ENCODE measurements at regions not wholly inside any gene's neighbourhood (a gene's known extent, or its start where the extent isn't known, plus 50 kb on each side); places are given as distances from the start of the nearest gene placed in this dataset.

- TF ChIP-seq CTCF (IDR thresholded peaks at IDR 0.05; ENCODE audit: control extremely low read depth in 1 of 3, insufficient read depth in 1 of 3, low read depth in 1 of 3, low read length in 3 of 3) = no peak
- TF ChIP-seq CHD2 (IDR thresholded peaks at IDR 0.05; ENCODE audit: low read length) = no peak
- TF ChIP-seq TAF1 (IDR thresholded peaks at IDR 0.05; ENCODE audit: low read depth, low read length) = no peak
- TF ChIP-seq RAD21 (IDR thresholded peaks at IDR 0.05 in 1 of 2, conservative IDR thresholded peaks at IDR 0.05 in 1 of 2; ENCODE audit: low read depth in 2 of 2, low read length in 2 of 2) = no peak
- TF ChIP-seq MAX (IDR thresholded peaks at IDR 0.05) = no peak
- TF ChIP-seq POLR2A (IDR thresholded peaks at IDR 0.05; ENCODE audit: control extremely low read depth in 1 of 2, low read depth in 2 of 2, low read length in 2 of 2) = no peak
- no peak for TF ChIP-seq JUN (IDR thresholded peaks at IDR 0.05; ENCODE audit: low read depth, low read length)
- no peak for TF ChIP-seq POU5F1 (IDR thresholded peaks at IDR 0.05; ENCODE audit: low read depth, low read length)
- no peak for TF ChIP-seq POLR2AphosphoS5 (IDR thresholded peaks at IDR 0.05; ENCODE audit: low read depth, low read length)
- TF ChIP-seq JUND (IDR thresholded peaks at IDR 0.05; ENCODE audit: low read length) = no peak
- no peak for TF ChIP-seq KDM1A (IDR thresholded peaks at IDR 0.05; ENCODE audit: borderline replicate concordance, low read length)
- no peak for TF ChIP-seq EZH2 (IDR thresholded peaks at IDR 0.05; ENCODE audit: low read depth, low read length, severe bottlenecking)
- no peak for TF ChIP-seq SIRT6 (IDR thresholded peaks at IDR 0.05; ENCODE audit: low read length)
These were observed 97.2 kb upstream of the CPEB4 start for GRCh38 chr5:173790836-173791546.
